ENCODE measurements at regions not wholly inside any gene's neighbourhood (a gene's known extent, or its start where the extent isn't known, plus 50 kb on each side); places are given as distances from the start of the nearest gene placed in this dataset.

DNA sequence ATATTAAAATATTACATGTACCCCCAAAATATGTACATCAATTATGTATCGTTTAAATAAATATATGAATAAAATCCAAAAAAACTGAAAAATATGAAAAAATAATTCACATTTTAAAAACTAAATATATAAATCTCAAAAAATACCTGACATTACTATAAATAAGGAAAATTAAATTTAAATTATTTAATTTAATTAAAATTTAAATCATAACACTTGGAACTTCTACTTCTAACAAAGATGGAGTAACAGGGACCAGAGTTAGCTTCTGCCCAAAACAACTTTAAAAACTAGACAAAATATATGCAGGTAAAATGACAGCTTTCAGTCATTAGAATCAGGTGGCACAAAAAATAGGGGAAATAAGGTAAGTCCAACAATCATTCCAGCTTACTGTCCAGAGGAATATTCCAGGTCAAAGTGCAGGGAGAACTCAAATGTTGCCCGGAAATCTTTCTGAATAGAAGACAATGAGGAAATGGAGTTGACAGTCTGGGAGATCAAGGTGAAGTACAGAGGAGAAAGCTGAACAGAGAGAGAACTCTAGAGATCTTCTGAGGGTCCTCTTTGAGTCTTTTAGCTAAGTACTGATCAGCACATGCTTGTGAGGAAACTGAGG, 207.7 kb upstream of the ATP11B start:
- TF ChIP-seq, protein P1, sequence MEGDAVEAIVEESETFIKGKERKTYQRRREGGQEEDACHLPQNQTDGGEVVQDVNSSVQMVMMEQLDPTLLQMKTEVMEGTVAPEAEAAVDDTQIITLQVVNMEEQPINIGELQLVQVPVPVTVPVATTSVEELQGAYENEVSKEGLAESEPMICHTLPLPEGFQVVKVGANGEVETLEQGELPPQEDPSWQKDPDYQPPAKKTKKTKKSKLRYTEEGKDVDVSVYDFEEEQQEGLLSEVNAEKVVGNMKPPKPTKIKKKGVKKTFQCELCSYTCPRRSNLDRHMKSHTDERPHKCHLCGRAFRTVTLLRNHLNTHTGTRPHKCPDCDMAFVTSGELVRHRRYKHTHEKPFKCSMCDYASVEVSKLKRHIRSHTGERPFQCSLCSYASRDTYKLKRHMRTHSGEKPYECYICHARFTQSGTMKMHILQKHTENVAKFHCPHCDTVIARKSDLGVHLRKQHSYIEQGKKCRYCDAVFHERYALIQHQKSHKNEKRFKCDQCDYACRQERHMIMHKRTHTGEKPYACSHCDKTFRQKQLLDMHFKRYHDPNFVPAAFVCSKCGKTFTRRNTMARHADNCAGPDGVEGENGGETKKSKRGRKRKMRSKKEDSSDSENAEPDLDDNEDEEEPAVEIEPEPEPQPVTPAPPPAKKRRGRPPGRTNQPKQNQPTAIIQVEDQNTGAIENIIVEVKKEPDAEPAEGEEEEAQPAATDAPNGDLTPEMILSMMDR (IDR thresholded peaks at IDR 0.05), result no peak
- no peak for TF ChIP-seq POLR2A (IDR thresholded peaks at IDR 0.05; ENCODE audit: low read depth)
- TF ChIP-seq POLR2AphosphoS5 (IDR thresholded peaks at IDR 0.05), result no peak
- TF ChIP-seq EP300 (IDR thresholded peaks at IDR 0.05), result no peak

Data from esophagus muscularis mucosa (tissue), 4 donors.